ENCODE measurements at regions not wholly inside any gene's neighbourhood (a gene's known extent, or its start where the extent isn't known, plus 50 kb on each side); places are given as distances from the start of the nearest gene placed in this dataset.

DNA sequence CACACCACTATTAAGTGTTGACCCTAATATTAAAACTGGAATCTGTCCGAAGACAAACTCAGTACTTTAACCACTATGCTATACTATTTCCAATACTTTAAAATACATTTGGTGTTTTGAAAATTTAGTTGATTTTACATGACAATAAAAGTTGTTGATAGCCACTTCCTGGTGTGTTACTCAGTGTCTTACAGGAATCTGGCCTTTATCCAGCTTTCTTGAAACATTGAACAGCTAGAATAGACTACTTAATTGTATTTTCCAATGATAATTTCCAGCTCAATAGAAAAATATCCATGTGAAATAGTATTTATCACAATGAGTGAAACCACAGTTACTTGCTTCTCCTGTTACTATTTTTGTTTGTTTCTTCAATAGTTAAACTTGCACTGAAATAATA is 369.6 kb upstream of the ADGRL4 start:
- no peak for DNase-seq

DNA sequence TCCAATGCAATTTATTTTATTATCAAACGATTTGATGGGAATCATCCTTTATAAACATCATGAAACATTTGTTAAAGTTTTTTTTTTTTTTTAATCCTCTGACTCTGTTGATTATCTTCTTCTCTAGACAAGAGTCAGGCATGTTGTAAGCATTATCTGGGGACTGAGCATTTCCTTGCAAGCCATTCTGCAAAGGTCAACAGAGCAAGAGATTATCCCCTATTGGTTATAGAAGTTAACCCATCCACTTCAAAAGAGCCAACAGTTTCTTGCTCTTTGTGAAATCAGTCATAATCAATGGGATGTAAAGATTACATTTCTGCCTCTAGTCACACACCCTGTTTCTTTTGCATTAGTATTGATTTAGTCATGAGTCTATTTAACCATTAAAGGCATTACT is 368.8 kb upstream of the ADGRL4 start:
- DNase-seq, result no peak

- DNase-seq, result no peak
These were observed 367.9 kb upstream of the ADGRL4 start for GRCh38 chr1:79374397-79374796.

- no peak for DNase-seq
These were observed 367.1 kb upstream of the ADGRL4 start for GRCh38 chr1:79373481-79374125.

GRCh38 chr1:79371802-79372201 is 365.3 kb upstream of the ADGRL4 start:
- no peak for DNase-seq

DNA sequence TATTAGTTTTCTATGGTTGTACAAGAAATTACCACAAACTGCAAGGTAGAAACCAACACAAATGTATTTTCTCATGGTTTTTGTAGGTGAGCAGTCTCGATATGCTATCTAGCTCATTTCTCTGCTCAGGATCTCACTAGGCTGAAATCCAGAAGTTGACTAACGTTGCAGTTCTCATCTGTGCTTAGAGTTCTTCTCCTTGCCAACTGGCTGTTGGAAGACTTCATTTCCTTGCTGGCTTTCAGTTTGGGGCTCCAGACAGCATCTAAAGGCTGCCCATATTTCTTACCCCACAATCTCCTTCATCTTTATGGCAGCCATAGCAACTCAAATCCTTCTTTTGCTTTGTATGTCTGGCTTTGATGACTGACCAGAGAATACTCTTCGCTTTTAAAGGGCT is 362.6 kb upstream of the ADGRL4 start:
- no peak for DNase-seq

DNA sequence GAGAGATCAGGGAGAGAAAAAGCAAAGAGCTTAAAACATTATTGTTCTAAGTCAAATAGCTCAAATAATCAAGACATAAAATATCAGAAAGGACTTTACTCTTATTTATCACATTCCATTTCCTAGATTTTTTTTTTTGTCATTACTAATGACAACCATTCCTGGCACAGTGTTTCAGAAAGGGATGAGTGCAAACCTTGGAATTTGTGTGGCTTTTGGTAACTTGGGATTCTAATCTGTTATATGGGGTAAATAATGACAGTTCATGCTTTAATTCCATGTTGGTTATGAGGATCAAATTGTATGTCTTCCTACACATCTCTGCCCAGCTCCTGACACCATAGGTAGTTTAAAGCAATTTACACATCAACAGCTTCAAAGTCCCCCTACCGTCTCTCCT is 358.4 kb upstream of the ADGRL4 start:
- no peak for DNase-seq

DNA sequence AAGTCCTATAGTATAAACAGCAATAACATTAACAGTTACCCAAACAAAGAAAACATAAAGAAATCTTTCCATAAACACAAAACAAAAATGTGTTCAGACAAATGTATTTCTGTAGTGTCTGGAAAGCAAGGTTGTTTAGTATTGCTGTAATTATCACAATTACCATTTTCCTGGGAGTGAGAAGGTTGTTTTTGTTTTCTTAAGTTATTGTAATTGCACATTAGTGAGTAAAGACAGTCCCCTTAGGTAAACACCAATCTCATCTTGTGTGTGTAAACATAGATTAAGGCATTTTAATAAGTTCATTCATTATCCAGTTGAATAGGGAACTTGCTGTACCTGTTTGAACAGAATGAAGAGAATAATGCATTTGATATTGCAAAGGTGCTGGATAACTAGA is 356.9 kb upstream of the ADGRL4 start:
- DNase-seq, result no peak

- DNase-seq, result no peak
These were observed 355.9 kb upstream of the ADGRL4 start for GRCh38 chr1:79362470-79362869.

DNA sequence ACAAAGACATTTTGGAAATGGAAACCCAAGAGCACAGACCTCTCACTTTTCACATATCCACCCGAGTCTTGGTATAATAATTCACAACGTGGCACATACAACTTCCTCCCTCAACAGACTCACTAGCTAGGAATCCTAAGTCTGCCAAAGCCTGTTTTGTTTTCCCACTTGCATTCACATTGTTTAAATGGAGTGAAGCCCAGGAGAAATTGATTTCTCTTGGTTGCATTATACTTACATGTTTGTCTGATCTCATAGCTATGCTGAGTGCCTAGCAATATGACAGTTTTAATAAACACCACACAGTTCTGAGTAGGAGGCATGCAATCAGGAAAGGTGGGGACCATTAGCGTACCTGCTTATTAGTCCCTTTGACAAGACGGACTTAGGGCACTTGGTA is 348.6 kb upstream of the ADGRL4 start:
- DNase-seq, result no peak

DNA sequence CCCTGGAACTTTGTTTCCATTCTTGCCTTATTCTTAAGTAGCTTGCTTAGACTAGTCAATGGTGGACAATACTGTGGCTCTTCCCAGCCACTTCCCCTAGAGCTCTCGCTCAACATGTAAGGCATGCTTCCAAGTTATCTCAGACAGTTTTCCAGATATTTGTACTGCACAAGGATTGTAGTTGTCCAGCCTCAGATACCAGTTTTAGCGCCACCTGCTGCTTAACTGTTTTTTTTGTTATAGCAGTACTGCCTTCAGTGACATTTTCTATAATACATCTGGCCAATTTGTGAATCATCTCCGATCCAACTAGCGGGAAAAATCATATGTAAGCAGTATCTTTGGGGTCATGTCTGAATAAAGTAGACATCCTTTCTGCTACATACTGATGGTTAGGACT is 346.7 kb upstream of the ADGRL4 start:
- no peak for DNase-seq

- DNase-seq, result no peak
These were observed 320.3 kb upstream of the ADGRL4 start for GRCh38 chr1:79326875-79327274.

DNA sequence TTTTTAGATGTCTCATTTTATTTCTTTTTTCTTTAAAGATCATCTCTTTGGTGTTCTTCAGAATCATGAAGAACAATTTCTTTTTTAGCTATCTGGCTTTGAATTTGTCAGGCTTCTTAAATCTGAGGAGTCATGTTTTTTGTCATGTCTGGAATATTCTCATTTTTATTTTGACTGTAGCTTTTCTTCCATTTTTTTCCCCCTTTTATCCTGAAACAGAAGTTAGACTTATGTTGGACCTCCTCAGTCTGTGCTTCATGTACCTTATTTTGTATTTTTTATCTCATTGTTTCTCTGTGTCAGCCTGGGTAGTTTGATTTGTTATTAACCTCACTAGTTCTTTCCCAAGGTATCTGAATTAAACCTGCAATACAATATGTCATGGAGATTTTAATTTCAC is 319.2 kb upstream of the ADGRL4 start:
- no peak for DNase-seq

GRCh38 chr1:79325126-79325525 is 318.6 kb upstream of the ADGRL4 start:
- no peak for DNase-seq

- DNase-seq, result no peak
These were observed 316.9 kb upstream of the ADGRL4 start for GRCh38 chr1:79323239-79324025.

GRCh38 chr1:79322511-79323027 is 316.0 kb upstream of the ADGRL4 start:
- no peak for DNase-seq

- no peak for DNase-seq
These were observed 305.9 kb upstream of the ADGRL4 start for GRCh38 chr1:79312438-79312837.

DNA sequence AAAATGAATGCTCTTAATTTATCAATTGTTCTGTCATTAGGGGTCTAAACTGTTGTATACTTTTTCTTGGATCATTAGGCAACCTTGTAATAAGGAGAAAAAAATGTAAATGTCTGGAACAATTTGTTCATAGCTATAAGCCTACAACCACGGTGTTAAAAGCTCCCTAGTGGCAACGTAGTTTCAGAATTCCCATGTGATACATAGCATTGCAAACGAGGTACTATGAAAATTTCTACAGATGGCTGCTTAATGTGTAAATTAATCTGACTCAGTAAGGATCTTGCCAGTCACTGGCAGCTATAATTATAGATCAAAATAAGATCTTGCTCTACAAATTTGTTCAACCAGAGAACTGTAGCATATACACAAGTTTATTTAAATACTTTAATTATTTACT is 304.1 kb upstream of the ADGRL4 start:
- DNase-seq, result no peak

DNA sequence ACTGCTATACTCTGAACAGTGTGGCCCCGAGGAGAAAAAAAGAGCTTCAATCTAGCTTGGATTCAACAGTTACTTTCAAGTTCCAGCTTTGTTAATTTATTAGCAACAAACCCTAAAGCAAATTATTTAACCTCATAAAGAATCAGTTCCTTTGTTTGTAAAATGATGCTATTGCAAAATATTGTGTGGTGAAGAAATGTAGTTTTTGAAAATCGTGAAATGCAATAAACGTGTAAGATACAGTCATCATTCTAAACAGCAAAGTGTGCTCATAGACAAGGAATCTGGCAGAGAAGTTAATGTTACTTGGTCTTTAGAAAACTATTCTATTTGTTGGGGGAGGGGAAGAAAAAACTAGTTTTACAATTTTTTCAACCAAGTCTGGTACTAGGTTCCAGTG is 297.6 kb upstream of the ADGRL4 start:
- no peak for DNase-seq

DNA sequence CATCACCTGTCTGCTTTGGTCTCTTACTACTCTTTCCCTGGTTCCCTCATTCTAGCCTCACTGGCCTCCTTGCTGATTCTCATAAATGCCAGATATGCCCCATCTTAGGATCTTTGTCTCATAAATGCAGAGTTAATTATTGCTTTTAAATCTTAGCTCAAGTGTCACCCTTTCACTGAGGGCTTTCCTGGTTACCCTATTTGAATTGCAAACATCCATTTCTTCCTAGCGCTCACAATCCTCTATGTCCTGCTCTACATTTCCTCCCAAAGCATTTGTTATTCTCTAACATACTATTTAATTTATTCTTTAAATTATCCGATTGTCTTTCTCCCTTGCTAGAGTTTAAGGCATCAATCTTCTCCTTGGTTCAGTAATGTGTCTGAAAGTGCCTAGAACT is 296.5 kb upstream of the ADGRL4 start:
- no peak for DNase-seq

DNA sequence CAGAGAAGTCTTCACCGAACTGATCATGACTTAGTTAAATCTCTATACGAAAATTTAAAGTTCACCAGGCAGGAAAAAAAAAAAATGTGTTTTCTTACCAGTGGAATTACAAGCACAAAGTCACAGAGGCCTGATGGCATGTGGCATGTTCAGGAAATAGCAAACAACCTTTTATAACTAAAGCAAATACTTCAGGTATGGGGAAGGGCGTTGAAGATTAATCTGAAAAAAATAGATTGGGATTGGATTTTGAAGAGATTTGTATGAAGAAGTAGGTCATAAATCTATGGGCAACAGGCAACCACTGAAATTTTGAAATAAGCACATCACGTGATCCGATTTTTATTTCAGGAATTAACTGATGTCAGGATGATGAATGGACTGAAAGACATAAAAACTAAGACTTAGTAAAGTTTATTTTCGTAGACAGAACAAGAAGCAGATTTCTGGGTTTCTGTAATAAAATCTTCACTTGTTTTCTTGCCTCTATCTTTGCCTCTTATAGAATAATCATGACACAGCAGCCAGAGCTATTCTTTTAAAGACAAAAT is 295.9 kb upstream of the ADGRL4 start:
- DNase-seq, result no peak

DNA sequence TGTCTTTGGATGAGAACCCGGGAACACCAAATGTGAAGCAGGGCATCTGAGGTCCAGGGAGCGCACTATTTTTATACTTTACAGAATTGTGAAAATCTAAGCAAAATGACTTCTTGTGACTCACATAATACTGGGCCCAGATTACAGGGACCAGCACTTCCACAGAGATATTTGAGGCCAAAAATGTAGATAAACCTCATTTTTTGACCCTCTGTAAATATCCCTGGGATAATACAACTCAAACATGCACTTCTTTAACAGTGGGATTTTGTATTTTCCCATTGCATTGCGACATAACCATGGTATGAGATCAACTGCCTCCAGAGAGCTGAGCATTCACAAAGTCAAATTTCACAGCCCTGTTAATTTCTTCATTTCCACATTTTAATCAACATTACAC is 289.4 kb upstream of the ADGRL4 start:
- no peak for DNase-seq

- no peak for DNase-seq
These were observed 287.1 kb upstream of the ADGRL4 start for GRCh38 chr1:79293611-79294010.

DNA sequence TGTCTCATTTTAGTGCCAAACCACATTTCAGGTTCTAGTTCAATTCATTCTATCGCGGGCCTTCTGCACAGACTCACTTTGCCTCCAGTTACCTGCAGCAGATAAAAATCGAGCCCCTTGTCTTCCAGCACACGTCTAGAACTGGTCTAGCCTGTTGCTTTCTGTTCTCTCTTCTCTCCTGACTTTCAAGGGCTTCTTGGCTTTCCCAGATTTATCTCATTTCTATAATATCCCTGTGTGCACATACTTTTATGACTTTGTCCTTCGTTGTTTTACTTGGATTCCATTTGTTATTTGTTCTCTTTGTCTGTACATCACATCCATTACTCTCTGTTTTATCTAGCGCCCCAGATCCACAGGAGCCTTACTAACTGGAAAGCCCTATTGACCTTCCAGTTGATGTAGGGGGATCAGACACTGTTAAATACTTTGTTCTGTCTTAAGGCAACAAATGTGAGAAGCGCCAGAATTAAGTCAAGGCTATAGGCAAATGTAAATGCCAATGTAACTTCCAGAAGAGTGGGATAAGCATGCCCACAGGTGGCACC is 284.5 kb upstream of the ADGRL4 start:
- no peak for DNase-seq

Data from CD4-positive, alpha-beta T cell treated with Interleukin-1 beta for 1 hour (primary cell).